C4-2B (cell line): ENCODE measurements at regions not wholly inside any gene's neighbourhood (a gene's known extent, or its start where the extent isn't known, plus 50 kb on each side); places are given as distances from the start of the nearest gene placed in this dataset.

ENCODE experiments used
- CTCF ChIP-seq: fragments of 450-650 bp; conservative IDR thresholded peaks from 2 replicates; pipeline ENCODE4 v1.5.1; 2017; ENCODE audit warnings: mild to moderate bottlenecking
- ZFX ChIP-seq: fragments of 450-650 bp; IDR thresholded peaks from 2 replicates; pipeline ENCODE4 v1.6.1; 2017

DNA sequence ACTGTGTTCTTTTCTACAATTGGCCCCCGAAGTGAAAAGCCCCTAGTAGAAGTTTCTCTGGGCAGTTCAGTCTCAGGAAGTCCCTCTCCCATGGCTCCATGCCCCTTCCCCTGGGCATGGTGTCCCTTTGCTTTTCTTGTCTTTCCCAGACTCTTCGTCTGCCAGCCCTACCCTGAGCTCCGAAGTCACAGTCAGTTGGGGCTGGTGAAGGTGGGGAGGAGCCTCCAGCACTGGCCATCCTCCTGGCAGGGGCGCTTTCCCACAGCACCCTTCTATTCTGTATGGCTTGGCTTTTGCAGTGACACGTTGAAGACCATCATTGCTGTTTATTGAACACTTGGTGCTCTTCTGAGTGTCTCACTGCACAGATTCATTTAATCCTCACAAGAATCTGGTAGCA, 195.1 kb upstream of the CADM1 start:
- TF ChIP-seq CTCF (no peak), ZFX (no peak)
